Body of pancreas (tissue), 4 donors: ENCODE measurements at regions not wholly inside any gene's neighbourhood (a gene's known extent, or its start where the extent isn't known, plus 50 kb on each side); places are given as distances from the start of the nearest gene placed in this dataset.

ENCODE experiments used
- CTCF ChIP-seq, 7 experiments: fragments of 450-650 bp in 4 of 7; fragments of 200-600 bp in 3 of 7; sonication (generic) in 3 of 7; IDR thresholded peaks; one replicate each; pipeline ENCODE4 v1.5.1; 2016 to 2019; ENCODE audit warnings: antibody characterized with exemption in 7 of 7
- POLR2A ChIP-seq, 3 donors: fragments of 450-650 bp; IDR thresholded peaks; one replicate each; pipeline ENCODE4 v1.6.1; 2016; ENCODE audit warnings: antibody characterized with exemption in 3 of 3, mild to moderate bottlenecking in 2 of 3

GRCh38 chr6:112466373-112467151 is 119.4 kb downstream of the RFPL4B start:
- TF ChIP-seq CTCF (IDR thresholded peaks at IDR 0.05) (no peak), POLR2A (IDR thresholded peaks at IDR 0.05) (no peak)
